GM23338 (cell line): ENCODE measurements at regions not wholly inside any gene's neighbourhood (a gene's known extent, or its start where the extent isn't known, plus 50 kb on each side); places are given as distances from the start of the nearest gene placed in this dataset.

Experiments
- CREB1 ChIP-seq: fragments of 250-450 bp; sonication (Bioruptor Pico); IDR thresholded peaks from 2 replicates; pipeline ENCODE4 v1.5.0; 2020; ENCODE audit warnings: low read depth, mild to moderate bottlenecking, moderate library complexity
- EZH2 ChIP-seq: fragments of 200-600 bp; sonication (generic); IDR thresholded peaks from one replicate; pipeline ENCODE4 v1.8.0; 2017; ENCODE audit warnings: antibody characterized with exemption, mild to moderate bottlenecking, low read depth; ENCODE audit not compliant: unreplicated experiment
- EZH2phosphoT487 ChIP-seq: fragments of 200-600 bp; sonication (generic); IDR thresholded peaks from one replicate; pipeline ENCODE4 v1.8.1; 2018; ENCODE audit warnings: antibody characterized with exemption; ENCODE audit not compliant: unreplicated experiment
- JUNB ChIP-seq: IDR thresholded peaks from one replicate; pipeline ENCODE4 v1.6.1; 2016; ENCODE audit warnings: antibody characterized with exemption; ENCODE audit not compliant: unreplicated experiment
- NANOG ChIP-seq: IDR thresholded peaks from 2 replicates; pipeline ENCODE4 v1.6.1; 2016; ENCODE audit warnings: antibody characterized with exemption, borderline replicate concordance
- POLR2AphosphoS5 ChIP-seq: IDR thresholded peaks from 2 replicates; pipeline ENCODE4 v1.6.1; 2016; ENCODE audit warnings: antibody characterized with exemption, low read depth
- STAT1 ChIP-seq: IDR thresholded peaks from one replicate; pipeline ENCODE4 v1.6.1; 2016; ENCODE audit warnings: antibody characterized with exemption; ENCODE audit not compliant: unreplicated experiment
- ZNF114 ChIP-seq: fragments of 250-450 bp; sonication (Bioruptor Pico); IDR thresholded peaks from 2 replicates; pipeline ENCODE4 v1.5.0; 2020; ENCODE audit warnings: mild to moderate bottlenecking, moderate library complexity
- ZNF331 ChIP-seq: fragments of 250-450 bp; sonication (Bioruptor Pico); IDR thresholded peaks from 2 replicates; pipeline ENCODE4 v1.5.0; 2020; ENCODE audit warnings: low read depth, mild to moderate bottlenecking, moderate library complexity
- TF ChIP-seq, protein P1 (sequence below), 2 experiments: fragments of 200-600 bp in 1 of 2; sonication (generic) in 1 of 2; conservative IDR thresholded peaks; 2 replicates each; pipeline versions ENCODE4 v1.5.1 to v1.6.1; 2016 to 2017; ENCODE audit warnings: antibody characterized with exemption in 2 of 2, low read depth in 2 of 2, mild to moderate bottlenecking in 2 of 2, moderate library complexity in 1 of 2
- TF ChIP-seq, protein P2 (sequence below): IDR thresholded peaks from 2 replicates; pipeline ENCODE4 v1.6.1; 2016; ENCODE audit warnings: antibody characterized with exemption
- TF ChIP-seq, protein P3 (sequence below): IDR thresholded peaks from one replicate; pipeline ENCODE4 v1.6.1; 2018; ENCODE audit warnings: antibody characterized with exemption; ENCODE audit not compliant: unreplicated experiment
- TF ChIP-seq, protein P4 (sequence below): fragments of 250-450 bp; sonication (Bioruptor Pico); IDR thresholded peaks from 2 replicates; pipeline ENCODE4 v1.5.0; 2020; ENCODE audit warnings: mild to moderate bottlenecking, moderate library complexity

DNA sequence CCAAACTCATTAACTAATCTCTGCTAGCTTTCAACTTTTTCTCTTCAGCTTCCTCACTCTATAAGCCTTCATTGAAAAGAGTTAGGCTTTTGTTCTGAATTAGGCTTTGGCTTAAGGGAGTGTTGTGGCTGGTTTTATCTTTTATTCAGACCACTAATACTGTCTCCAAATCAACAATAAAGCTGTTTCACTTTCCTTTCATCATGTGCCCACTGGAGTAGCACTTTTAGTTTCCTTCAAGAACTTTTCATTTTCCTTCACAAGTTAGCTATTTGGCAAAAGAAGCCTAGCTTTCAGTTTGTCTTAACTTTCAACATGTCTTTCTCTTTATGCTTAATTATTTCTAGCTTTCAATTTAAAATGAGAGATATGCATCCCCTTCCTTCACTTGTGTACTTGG lies 271.7 kb upstream of the FSIP2 start:
- TF ChIP-seq, protein P1, sequence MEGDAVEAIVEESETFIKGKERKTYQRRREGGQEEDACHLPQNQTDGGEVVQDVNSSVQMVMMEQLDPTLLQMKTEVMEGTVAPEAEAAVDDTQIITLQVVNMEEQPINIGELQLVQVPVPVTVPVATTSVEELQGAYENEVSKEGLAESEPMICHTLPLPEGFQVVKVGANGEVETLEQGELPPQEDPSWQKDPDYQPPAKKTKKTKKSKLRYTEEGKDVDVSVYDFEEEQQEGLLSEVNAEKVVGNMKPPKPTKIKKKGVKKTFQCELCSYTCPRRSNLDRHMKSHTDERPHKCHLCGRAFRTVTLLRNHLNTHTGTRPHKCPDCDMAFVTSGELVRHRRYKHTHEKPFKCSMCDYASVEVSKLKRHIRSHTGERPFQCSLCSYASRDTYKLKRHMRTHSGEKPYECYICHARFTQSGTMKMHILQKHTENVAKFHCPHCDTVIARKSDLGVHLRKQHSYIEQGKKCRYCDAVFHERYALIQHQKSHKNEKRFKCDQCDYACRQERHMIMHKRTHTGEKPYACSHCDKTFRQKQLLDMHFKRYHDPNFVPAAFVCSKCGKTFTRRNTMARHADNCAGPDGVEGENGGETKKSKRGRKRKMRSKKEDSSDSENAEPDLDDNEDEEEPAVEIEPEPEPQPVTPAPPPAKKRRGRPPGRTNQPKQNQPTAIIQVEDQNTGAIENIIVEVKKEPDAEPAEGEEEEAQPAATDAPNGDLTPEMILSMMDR (conservative IDR thresholded peaks at IDR 0.05; ENCODE audit: low read depth in 2 of 2), result no peak
- TF ChIP-seq, protein P2, sequence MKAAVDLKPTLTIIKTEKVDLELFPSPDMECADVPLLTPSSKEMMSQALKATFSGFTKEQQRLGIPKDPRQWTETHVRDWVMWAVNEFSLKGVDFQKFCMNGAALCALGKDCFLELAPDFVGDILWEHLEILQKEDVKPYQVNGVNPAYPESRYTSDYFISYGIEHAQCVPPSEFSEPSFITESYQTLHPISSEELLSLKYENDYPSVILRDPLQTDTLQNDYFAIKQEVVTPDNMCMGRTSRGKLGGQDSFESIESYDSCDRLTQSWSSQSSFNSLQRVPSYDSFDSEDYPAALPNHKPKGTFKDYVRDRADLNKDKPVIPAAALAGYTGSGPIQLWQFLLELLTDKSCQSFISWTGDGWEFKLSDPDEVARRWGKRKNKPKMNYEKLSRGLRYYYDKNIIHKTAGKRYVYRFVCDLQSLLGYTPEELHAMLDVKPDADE, result no peak
- TF ChIP-seq EZH2 (no peak), JUNB (no peak), EZH2phosphoT487 (no peak), POLR2AphosphoS5 (no peak), NANOG (no peak), CREB1 (CRISPR knock-in tag) (no peak), STAT1 (no peak), ZNF331 (no peak), ZNF114 (CRISPR knock-in tag) (no peak)
- TF ChIP-seq, protein P3, sequence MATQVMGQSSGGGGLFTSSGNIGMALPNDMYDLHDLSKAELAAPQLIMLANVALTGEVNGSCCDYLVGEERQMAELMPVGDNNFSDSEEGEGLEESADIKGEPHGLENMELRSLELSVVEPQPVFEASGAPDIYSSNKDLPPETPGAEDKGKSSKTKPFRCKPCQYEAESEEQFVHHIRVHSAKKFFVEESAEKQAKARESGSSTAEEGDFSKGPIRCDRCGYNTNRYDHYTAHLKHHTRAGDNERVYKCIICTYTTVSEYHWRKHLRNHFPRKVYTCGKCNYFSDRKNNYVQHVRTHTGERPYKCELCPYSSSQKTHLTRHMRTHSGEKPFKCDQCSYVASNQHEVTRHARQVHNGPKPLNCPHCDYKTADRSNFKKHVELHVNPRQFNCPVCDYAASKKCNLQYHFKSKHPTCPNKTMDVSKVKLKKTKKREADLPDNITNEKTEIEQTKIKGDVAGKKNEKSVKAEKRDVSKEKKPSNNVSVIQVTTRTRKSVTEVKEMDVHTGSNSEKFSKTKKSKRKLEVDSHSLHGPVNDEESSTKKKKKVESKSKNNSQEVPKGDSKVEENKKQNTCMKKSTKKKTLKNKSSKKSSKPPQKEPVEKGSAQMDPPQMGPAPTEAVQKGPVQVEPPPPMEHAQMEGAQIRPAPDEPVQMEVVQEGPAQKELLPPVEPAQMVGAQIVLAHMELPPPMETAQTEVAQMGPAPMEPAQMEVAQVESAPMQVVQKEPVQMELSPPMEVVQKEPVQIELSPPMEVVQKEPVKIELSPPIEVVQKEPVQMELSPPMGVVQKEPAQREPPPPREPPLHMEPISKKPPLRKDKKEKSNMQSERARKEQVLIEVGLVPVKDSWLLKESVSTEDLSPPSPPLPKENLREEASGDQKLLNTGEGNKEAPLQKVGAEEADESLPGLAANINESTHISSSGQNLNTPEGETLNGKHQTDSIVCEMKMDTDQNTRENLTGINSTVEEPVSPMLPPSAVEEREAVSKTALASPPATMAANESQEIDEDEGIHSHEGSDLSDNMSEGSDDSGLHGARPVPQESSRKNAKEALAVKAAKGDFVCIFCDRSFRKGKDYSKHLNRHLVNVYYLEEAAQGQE, result no peak
- TF ChIP-seq, protein P4, sequence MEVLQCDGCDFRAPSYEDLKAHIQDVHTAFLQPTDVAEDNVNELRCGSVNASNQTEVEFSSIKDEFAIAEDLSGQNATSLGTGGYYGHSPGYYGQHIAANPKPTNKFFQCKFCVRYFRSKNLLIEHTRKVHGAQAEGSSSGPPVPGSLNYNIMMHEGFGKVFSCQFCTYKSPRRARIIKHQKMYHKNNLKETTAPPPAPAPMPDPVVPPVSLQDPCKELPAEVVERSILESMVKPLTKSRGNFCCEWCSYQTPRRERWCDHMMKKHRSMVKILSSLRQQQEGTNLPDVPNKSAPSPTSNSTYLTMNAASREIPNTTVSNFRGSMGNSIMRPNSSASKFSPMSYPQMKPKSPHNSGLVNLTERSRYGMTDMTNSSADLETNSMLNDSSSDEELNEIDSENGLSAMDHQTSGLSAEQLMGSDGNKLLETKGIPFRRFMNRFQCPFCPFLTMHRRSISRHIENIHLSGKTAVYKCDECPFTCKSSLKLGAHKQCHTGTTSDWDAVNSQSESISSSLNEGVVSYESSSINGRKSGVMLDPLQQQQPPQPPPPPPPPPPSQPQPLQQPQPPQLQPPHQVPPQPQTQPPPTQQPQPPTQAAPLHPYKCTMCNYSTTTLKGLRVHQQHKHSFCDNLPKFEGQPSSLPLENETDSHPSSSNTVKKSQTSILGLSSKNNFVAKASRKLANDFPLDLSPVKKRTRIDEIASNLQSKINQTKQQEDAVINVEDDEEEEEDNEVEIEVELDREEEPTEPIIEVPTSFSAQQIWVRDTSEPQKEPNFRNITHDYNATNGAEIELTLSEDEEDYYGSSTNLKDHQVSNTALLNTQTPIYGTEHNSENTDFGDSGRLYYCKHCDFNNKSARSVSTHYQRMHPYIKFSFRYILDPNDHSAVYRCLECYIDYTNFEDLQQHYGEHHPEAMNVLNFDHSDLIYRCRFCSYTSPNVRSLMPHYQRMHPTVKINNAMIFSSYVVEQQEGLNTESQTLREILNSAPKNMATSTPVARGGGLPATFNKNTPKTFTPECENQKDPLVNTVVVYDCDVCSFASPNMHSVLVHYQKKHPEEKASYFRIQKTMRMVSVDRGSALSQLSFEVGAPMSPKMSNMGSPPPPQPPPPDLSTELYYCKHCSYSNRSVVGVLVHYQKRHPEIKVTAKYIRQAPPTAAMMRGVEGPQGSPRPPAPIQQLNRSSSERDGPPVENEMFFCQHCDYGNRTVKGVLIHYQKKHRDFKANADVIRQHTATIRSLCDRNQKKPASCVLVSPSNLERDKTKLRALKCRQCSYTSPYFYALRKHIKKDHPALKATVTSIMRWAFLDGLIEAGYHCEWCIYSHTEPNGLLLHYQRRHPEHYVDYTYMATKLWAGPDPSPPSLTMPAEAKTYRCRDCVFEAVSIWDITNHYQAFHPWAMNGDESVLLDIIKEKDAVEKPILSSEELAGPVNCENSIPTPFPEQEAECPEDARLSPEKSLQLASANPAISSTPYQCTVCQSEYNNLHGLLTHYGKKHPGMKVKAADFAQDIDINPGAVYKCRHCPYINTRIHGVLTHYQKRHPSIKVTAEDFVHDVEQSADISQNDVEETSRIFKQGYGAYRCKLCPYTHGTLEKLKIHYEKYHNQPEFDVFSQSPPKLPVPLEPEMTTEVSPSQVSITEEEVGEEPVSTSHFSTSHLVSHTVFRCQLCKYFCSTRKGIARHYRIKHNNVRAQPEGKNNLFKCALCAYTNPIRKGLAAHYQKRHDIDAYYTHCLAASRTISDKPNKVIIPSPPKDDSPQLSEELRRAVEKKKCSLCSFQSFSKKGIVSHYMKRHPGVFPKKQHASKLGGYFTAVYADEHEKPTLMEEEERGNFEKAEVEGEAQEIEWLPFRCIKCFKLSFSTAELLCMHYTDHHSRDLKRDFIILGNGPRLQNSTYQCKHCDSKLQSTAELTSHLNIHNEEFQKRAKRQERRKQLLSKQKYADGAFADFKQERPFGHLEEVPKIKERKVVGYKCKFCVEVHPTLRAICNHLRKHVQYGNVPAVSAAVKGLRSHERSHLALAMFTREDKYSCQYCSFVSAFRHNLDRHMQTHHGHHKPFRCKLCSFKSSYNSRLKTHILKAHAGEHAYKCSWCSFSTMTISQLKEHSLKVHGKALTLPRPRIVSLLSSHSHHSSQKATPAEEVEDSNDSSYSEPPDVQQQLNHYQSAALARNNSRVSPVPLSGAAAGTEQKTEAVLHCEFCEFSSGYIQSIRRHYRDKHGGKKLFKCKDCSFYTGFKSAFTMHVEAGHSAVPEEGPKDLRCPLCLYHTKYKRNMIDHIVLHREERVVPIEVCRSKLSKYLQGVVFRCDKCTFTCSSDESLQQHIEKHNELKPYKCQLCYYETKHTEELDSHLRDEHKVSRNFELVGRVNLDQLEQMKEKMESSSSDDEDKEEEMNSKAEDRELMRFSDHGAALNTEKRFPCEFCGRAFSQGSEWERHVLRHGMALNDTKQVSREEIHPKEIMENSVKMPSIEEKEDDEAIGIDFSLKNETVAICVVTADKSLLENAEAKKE (CRISPR knock-in tag), result no peak
